ENCODE measurements at regions not wholly inside any gene's neighbourhood (a gene's known extent, or its start where the extent isn't known, plus 50 kb on each side); places are given as distances from the start of the nearest gene placed in this dataset.
"Not testable (repeated sequence)": the region's sequence is repeated elsewhere in the genome, so short reads cannot be mapped to it uniquely, and the experiment has no call there.

- no peak for FAIRE-seq
- DNase-seq (ENCODE audit: low spot score), result no peak
Measured at GRCh38 chr1:25134307-25134706, 98.0 kb downstream of the SYF2 start.

- DNase-seq (ENCODE audit: low spot score), result no peak
- FAIRE-seq, result no peak
Measured at GRCh38 chr1:25131794-25132193, 100.5 kb downstream of the SYF2 start.

GRCh38 chr1:25130895-25131294, 101.4 kb downstream of the SYF2 start:
- DNase-seq (ENCODE audit: low spot score) (no peak), FAIRE-seq (no peak)

- FAIRE-seq, result no peak
Measured at GRCh38 chr1:25129380-25129779, 102.9 kb downstream of the SYF2 start.

GRCh38 chr1:25128121-25128621, 104.1 kb downstream of the SYF2 start:
- no peak for DNase-seq (ENCODE audit: low spot score)
- no peak for FAIRE-seq

More at GRCh38 chr1:25129380-25129779, 102.9 kb downstream of the SYF2 start:
- DNase-seq (ENCODE audit: low spot score), result no peak

GRCh38 chr1:25126562-25126961, 105.7 kb downstream of the SYF2 start:
- FAIRE-seq, result no peak
- DNase-seq (ENCODE audit: low spot score), result no peak

- no peak for DNase-seq (ENCODE audit: low spot score)
- FAIRE-seq, result no peak
Measured at GRCh38 chr1:25123551-25123950, 108.8 kb downstream of the SYF2 start.

GRCh38 chr1:25122747-25123146, 109.6 kb downstream of the SYF2 start:
- FAIRE-seq (no peak), DNase-seq (ENCODE audit: low spot score) (no peak)

GRCh38 chr1:25120281-25120680, 112.0 kb downstream of the SYF2 start:
- FAIRE-seq (no peak), DNase-seq (ENCODE audit: low spot score) (no peak)

GRCh38 chr1:25118546-25118945, 113.8 kb downstream of the SYF2 start:
- no peak for FAIRE-seq
- no peak for DNase-seq (ENCODE audit: low spot score)

GRCh38 chr1:25117233-25117823, 115.0 kb downstream of the SYF2 start:
- DNase-seq (ENCODE audit: low spot score), result no peak
- no peak for FAIRE-seq

GRCh38 chr1:25116832-25117231, 115.5 kb downstream of the SYF2 start:
- DNase-seq (ENCODE audit: low spot score) (no peak), FAIRE-seq (no peak)

GRCh38 chr1:25116117-25116516, 116.2 kb downstream of the SYF2 start:
- not testable (repeated sequence) for DNase-seq (ENCODE audit: low spot score); FAIRE-seq

- no peak for FAIRE-seq
- DNase-seq (ENCODE audit: low spot score), result no peak
Measured at GRCh38 chr1:25113731-25114130, 118.6 kb downstream of the SYF2 start.

GRCh38 chr1:25113086-25113485, 119.2 kb downstream of the SYF2 start:
- no peak for FAIRE-seq
- DNase-seq (ENCODE audit: low spot score), result no peak

- no peak for FAIRE-seq
- no peak for DNase-seq (ENCODE audit: low spot score)
Measured at GRCh38 chr1:25112400-25112799, 119.9 kb downstream of the SYF2 start.

- FAIRE-seq (no peak), DNase-seq (ENCODE audit: low spot score) (no peak)
Measured at GRCh38 chr1:25111706-25112105, 120.6 kb downstream of the SYF2 start.

GRCh38 chr1:25110485-25110884, 121.8 kb downstream of the SYF2 start:
- DNase-seq (ENCODE audit: low spot score) (no peak), FAIRE-seq (no peak)

- no peak for DNase-seq (ENCODE audit: low spot score)
Measured at GRCh38 chr1:25110036-25110435, 122.3 kb downstream of the SYF2 start.

GRCh38 chr1:25109531-25109951, 122.8 kb downstream of the SYF2 start:
- FAIRE-seq, result no peak
- DNase-seq (ENCODE audit: low spot score), result no peak

More at GRCh38 chr1:25110036-25110435, 122.3 kb downstream of the SYF2 start:
- FAIRE-seq, result no peak

GRCh38 chr1:25107643-25108010, 124.7 kb downstream of the SYF2 start:
- no peak for DNase-seq (ENCODE audit: low spot score)
- FAIRE-seq, result no peak

- FAIRE-seq (no peak), DNase-seq (ENCODE audit: low spot score) (no peak)
Measured at GRCh38 chr1:25106976-25107642, 125.2 kb downstream of the SYF2 start.

- no peak for FAIRE-seq
- no peak for DNase-seq (ENCODE audit: low spot score)
Measured at GRCh38 chr1:25106352-25106751, 126.0 kb downstream of the SYF2 start.
